DMS 273 treated with DMSO at 0.1 percent for 48 hours (cell line): ENCODE measurements at regions not wholly inside any gene's neighbourhood (a gene's known extent, or its start where the extent isn't known, plus 50 kb on each side); places are given as distances from the start of the nearest gene placed in this dataset.

Experiments
- DNase-seq: peaks from one replicate; lab custom pipeline; 2025; lab: John Stamatoyannopoulos, UW

DNA sequence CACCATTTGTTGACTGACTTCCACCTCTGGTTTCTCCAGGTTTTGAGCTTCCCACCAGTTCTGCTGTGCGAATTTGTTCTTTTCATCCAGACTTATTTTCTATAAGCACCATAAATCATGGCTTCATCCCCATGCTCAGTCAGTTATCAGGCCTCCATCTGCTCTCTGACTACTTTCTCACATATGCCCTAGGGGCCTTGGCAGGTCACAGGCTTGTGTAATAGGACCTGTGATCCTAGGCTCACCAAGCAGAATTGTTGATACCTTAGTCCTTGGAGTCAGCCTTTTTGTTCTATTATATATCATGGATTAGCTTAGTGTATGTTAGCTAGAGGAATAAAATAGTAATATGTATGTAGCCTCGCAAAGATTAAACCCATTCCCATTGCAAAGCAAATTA, 284.2 kb upstream of the TANK start:
- DNase-seq = no peak

DNA sequence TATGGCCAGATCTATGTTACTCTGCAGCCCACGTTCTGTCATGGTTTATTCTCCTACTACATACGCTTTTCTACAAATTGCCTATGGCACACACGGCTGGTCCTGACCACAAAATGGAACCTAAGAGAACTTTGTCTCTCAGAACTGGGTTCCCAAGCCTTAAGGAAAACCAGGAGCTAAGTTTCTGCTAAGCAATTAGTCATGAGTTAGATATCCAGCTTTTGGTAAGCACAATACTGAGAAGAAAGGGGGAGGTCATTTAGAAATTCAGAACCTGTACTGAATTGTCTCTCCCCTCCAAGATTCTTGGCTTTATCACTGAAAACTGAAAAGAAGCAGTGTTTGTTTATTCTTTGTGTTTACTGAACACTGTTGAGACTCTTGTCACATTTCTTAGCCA, 283.5 kb upstream of the TANK start:
- DNase-seq = no peak

DNA sequence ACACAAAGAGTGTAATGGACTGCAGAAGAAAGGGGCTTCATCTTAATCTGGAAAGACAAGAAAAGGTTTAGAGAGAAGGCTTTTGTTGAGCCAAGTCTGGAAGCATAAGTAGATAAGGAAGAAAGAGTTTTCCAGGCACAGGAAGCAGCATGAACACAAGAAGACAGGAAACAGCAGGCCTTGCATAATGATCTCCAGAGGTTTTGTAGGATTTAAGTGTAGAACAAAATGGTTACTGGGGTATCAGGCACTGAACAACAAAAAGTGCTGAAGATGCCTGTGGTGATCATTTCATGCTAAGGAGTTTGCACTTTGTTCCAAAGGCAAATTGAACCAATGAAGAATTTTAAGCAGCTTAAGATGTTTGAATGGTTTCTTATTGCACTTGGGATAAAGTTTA, 281.6 kb upstream of the TANK start:
- no peak for DNase-seq

DNA sequence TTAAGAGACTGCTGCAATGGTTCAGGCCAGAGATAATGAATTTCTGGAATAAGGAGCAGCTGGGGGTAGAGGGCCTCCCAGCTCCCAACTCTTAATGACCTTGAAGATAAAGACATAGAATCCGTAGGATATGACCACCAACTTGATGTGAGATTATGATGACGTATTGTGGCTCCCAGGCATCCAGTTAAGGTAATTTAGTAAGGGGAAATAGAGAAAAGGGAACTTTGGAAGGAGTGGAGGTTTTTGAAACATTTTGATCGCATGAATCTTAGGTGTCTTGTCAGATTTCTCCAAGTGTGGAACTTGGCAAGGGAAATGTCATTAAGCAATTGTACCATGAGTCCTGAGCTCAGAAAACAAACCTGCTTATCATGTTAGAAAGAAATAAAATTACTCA, 277.3 kb upstream of the TANK start:
- no peak for DNase-seq

DNA sequence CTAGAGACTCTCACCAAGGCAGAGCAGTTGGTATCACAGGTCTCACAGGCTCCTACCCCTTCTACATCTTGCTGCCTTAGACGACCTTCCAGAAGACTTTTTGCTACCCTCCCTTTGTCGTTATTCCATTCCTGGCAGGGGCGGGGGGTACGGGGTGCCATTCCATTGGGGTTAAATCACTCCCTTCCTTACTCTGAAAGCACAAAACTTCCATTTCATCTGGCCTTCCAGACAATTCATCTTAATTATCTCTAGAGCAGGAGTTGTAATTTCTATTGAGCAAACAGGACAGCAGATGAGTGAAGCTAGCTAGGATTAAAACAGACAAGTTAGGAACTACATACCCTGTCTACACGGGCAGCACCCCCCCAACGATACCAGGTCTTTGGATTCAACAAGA, 276.2 kb upstream of the TANK start:
- DNase-seq = no peak

DNA sequence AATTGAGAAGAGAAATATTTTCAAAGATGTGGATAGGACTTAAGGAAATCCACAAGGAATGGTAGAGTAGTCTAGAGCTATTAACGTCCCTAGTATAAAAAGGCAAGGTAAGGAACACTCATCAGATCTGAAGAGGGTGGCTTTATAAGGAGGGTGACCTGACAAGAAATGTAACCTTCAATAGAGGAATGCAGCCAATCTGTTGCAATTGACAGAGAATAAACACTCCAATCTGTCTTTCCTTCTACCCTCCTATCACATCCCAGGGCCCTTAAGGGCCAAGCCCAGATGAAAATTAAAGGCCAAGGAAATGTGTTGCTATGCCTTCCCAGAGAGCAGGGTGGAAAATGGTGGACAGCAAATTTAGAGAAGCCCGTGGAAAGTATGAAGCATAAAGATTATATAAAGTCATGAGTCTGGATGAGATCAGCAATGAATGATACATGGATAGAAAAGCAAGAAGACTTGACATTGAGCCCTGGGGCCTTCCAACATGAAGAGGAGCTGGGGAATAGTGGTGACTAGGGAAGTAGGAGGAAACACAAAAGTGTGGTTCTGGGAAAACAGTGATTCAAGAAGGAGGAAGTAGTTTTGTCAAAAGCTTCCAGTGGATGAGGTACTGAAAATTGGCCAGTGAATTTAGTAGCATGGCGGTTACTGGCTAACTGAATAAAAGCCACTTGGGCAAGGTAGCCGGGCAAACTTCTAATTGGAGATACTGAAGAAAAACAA, 270.6 kb upstream of the TANK start:
- DNase-seq = no peak

DNA sequence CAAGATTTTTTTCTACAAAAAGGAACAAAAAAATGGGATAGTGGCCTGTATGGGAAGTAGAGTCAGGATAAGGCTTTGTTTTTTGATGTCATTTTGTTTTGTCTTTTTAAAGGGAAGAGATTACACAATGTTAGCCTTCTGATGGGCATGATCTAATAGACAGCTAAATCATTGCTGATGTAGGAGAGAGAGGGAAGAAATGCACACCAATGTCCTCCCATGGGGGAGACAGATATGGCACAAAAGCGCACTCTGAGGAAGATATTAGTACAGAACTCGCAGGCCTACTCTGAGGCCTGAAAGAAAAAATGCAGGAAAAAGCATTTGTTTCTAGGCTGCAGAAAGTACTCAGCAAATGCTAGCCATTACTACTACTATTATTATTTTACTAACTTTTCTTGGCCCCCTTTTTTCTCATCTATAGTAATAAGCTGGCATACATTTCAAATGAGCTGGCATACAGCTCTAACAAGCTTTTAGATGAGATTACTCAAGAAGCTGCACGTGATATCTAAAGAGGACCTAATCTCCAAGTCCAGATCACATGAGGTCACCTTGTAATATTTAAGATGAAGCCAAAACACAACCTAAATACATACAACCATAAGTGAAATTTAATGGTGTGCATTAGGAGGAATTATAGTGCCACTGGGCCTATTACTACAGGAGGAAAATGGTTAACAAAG, 269.4 kb upstream of the TANK start:
- no peak for DNase-seq

DNA sequence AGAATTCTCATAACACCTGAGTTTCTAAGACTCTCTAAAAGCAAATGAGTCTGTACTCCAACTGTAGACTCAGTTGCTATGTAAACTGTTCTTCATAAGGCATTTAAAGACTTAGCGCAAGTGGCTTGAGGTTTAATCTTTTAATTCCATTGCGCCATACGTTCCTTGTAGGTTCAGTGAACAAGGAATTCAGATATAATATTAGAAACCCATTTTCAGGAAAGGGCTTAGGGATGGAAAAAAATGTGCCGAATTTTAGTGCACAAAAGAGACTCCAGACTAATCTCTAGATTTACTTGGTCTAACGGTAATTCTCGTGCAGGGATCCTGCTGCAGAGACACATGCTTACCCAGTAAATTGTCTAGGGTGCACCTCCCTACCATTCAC, 268.9 kb upstream of the TANK start:
- no peak for DNase-seq

DNA sequence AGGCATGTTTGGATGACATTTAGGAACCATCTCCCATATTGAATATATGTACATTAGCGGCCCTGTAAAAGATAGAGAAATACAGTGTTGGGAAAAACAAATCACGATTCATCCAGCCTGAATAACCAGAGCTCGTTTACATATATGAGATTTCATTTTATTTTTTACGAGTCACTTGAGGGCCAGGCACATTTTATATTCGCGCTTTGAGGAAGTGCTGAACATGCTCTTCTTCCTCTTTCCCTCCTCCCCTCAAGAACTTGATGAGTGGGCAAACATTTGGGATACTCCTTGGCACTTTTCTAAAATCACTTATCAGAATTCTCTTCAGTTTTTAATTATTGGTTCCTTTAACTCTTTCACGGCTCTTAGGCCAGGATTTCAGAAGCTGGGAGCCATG, 268.0 kb upstream of the TANK start:
- DNase-seq = no peak

DNA sequence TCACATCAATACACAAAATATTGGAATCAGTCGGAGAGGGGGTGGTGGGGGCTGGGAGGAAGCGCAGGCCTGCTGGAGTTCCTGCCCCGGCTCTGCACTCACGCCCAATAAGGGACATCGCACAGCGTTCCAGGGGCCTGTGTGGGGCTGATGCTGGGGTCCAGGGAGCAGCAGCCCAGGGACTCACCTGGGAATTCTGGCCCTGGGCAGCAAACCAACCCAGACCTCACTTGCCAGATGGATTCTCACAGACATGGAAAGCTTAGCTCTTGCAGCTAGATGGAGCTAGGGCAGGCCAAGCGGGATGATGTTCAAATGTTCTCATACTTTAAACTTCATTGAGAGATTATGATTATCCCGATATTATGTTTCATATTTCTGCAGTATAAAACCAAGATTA, 266.6 kb upstream of the TANK start:
- DNase-seq = no peak

DNA sequence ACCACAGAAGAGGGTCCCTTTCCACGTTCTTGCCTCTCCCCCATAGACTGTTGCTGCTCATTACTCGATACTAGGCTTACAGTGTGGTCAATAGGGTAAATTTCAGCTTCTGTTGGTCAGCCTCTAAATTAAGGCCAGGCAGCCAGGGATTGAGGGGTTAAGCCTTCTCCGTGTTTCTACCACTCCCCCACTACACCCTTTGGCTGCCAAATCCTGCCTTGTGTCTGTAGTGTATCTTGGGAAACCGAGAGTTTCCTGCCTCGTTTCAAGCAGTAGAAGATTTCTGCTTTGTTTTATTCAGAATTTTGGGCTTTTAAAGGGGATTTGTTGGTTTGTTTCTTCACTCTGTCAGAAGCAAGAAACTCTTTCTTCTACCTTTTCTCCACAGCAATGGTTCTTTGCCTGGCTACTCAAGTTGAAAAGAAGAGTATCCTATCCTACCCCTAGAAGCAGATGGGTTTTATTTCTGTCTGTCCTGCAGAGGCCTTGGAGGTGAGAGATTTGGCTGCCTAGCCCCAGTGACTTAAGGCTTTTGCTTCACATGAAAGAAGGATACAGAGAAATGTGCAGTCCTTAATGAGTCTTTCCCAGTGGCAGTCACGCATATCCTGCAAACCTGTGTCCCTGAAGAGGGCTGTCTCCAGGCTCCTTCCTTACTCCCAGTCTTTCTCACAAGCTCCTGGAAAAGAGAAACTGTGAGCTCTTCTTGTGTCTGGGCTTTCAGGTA, 261.5 kb upstream of the TANK start:
- no peak for DNase-seq

DNA sequence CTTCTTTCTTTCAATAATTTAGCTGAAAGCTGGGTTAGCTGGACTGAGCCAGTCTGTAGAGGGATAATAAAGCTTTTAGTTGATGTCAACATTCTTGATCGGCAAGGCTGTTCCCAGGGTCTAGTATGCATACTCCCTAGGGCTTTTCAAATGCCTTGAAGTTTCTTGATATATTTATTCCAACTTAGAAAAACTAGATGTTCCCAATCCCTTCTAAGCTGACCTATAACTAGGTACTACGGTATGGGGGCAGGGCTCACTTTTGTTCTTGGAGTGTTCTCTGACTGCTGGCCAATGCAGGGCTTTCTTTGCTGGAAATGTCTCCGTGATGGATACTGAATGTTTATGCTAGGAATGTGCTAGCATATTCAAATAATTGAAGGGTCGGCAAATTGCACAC, 258.6 kb upstream of the TANK start:
- no peak for DNase-seq

DNA sequence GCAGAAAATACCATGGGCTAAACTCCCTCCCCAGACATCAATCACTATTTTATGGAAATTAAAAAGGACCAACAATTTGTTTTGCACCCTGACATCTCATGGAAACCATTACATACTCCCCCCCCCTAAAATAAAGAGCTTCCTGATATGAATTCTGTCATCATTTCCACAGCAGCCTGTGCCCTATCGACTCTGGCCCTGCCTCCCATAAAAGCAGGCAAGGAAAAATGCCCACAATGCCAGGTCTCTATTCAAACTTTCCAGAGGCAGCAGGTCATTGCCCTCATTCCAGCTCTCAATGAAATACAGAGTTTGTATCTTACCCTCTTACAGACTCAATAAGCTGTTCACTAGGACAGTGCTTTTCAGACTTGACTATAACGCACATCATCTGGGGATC, 254.4 kb upstream of the TANK start:
- DNase-seq = no peak

DNA sequence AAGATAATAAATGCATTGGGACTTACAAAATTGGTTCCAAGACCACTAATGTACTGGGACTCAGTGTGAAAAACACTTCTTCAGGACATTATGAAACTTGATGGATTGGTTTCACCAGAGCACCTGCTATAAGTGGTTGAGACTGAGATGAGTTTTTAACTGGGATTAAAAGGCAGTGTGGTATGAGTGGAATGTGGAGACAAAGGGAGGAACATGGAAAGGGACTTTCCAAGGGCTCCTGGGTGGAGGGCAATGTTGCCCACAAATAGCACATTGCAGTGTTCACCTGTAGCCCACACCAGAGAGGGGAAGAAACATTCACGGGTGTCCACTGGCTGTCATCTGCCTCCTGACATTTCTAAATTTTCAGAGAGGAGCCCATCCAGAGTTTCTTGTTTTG, 253.3 kb upstream of the TANK start:
- DNase-seq = no peak

DNA sequence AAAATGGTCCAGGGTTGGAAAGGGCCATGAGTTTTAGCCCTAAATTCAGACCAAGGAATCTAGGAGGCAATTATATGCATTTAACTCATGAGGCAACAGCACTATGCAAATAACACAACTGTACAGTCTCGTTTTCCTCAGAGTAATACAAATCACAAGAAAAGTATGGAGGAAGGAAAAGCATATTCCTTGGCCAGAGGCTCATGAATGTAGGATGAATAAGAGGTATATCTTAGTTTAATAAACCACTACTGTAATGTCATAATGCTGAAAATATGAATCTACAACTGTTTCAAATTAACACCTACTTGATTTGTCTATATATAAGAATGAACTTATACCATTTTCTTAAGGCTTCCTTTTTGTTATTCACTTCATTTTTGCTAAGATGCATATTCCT, 252.5 kb upstream of the TANK start:
- no peak for DNase-seq

DNA sequence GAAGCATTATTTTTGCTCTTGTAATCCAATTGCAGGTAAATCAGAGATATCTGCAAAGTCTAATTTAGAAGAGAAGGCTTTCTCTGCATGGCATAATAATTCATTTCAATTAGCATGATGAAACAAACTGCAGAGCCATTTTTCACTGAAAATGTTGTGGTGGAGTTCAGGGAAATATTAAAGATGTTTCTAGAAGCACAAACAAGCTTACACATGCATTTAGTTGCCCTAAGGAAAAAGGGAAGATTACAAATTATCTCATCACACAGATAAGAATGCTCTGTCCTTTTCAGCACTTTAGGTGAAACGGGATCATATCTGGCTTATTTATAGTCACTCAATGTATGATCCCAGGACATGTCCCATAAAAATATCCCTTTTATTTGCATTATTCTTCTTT, 252.1 kb upstream of the TANK start:
- DNase-seq = no peak

DNA sequence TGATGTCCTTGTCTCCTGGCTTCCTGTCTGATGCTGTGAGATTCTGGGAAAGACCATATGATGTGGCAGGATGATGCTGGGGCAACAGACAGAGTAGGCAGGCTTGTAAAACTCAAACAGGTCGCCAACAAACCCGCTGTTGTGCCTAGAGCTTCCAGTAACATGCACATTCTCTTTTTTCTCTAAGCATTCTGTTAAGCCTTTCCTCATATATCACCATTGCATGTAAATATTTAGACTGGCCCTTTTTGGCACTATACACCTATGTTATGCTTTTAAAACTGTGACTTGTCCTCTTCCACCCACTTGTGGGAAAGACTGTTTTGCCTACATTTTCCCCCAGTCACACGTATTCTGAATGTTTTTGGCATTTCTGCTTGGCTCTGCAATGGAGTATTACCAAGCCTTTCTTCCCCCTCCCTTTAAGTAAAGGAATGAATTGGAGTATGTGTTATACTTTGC, 250.4 kb upstream of the TANK start:
- no peak for DNase-seq

DNA sequence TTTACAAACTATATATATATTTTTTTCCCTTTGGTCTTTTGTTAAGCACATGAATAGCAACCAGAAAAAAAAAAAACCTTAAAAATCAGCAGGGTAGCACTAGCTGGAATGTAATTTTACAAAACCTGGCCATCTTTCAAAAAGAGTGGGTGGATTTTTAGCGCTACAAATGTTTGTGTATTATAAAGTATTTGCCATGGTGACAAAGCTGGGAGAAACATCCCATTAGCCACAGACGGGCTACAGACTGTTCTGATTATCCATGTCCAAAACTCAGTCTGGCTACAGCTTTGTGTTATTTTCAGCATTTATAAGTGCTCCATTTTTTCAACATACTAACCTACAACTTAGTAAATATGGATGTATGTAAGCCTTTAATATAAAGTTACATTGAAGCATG, 249.5 kb upstream of the TANK start:
- DNase-seq = no peak

DNA sequence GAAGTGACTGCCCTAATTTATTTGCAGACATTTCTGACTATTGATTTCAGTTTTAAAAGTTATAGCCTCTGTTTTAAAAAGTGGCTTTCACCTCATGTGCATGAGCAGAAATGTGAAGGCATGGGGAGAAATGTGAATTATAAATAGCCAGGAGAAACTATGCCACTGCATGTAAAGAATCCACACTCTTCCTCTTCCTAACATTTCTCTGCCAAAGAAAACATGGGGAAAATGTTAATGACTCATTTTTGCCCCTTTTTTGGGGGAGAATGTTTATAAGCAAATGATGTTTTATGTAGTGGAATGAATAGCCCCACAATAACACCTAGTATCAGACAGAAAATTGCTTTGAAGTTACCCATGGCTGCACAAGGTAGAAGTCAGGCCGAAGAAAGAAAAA, 249.0 kb upstream of the TANK start:
- DNase-seq = no peak

DNA sequence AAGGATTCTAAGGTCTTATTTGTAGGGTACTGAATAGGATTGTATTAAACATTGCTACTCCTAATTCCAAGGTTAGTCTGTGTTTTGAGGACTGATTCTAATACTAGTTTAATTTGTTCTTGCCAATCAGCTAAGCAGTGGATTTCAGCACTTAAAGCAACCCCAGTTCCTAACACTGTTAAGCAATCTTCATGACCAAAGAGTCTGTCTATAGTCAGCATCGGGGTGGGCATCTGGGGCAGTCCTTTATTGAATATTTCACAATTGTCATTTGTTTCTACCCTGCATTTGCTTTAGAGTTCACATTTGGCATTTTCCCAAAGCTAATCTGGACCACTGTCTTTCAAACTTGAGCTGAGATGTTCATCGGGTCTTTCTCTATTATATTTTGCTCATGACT, 248.0 kb upstream of the TANK start:
- DNase-seq = no peak

DNA sequence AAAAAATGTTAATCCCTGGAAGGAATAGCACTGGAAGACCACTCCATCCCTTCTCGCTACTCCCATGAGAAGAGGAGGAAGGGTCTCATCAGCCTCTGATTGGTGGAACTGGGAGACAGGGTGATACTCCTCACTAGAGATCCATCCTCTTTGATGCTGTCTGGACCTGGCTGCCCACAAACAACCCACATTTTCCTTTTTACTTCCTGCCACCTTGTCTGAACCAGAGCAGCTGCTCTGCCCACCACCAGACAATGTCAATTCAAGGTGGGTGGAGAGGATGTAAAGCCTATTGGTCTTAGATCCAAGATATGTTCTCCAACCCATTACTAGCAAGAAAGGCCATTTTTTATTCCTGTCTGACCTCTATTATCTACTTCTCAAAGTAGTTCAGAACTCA, 246.9 kb upstream of the TANK start:
- DNase-seq = no peak

DNA sequence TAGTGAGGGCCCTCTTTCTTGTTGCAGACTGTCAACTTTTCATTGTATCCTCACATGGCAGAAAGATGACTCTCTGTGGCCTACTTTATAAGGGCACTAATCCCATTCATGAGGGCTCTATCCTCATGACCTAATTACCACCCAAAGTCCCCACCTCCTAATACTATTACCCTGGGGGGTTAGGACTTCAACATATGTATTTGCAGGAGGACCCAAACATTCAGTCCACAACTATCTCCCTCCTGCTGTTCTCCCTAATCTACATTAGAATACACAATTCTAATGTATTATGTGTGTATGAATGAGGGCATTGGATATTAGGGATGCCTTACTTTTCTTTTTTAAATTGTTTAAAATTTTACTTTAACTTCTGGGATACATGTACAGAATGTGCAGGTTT, 246.0 kb upstream of the TANK start:
- DNase-seq = no peak

DNA sequence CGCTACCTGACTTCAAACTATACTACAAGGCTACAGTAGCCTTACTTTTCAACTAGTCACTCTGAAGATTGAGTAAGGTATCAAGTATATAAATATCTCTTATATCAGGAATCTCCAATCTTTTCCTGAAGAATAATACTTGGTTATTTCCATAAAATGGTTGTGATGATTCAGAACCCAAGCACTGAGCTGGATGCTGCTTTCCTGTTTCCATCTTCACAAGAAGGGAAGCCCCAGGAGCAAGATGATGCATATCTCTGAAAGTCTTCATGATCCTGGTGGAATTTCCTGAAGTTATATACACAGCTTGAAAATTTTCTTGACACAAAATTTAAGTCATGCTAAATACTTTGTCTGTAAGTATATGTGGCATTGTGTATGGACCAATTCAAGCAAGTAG, 243.9 kb upstream of the TANK start:
- DNase-seq = no peak
